HCT116 (cell line): ENCODE measurements at regions not wholly inside any gene's neighbourhood (a gene's known extent, or its start where the extent isn't known, plus 50 kb on each side); places are given as distances from the start of the nearest gene placed in this dataset.

ENCODE experiments used
- EGR1 ChIP-seq: IDR thresholded peaks from 2 replicates; pipeline ENCODE4 v1.6.1; 2012; ENCODE audit warnings: low read depth
- JUND ChIP-seq: IDR thresholded peaks from 2 replicates; pipeline ENCODE4 v1.6.1; 2012
- MAX ChIP-seq: IDR thresholded peaks from 2 replicates; pipeline ENCODE4 v1.6.1; 2012
- POLR2A ChIP-seq: IDR thresholded peaks from 2 replicates; pipeline ENCODE4 v1.7.0; 2011; ENCODE audit warnings: borderline replicate concordance; ENCODE audit not compliant: insufficient read depth, insufficient read length; ENCODE audit errors: extremely low read depth
- POLR2AphosphoS5 ChIP-seq: IDR thresholded peaks from 2 replicates; pipeline ENCODE4 v1.6.1; 2011; ENCODE audit warnings: mild to moderate bottlenecking, low read depth, low read length, moderate library complexity
- SP1 ChIP-seq: IDR thresholded peaks from 2 replicates; pipeline ENCODE4 v1.6.1; 2012; ENCODE audit warnings: low read depth
- TCF7L2 ChIP-seq: IDR thresholded peaks from 2 replicates; pipeline ENCODE4 v1.7.0; 2011; ENCODE audit warnings: borderline replicate concordance, inconsistent platforms; ENCODE audit not compliant: insufficient read depth, insufficient read length; ENCODE audit errors: extremely low read depth
- ZFX ChIP-seq: fragments of 450-650 bp; IDR thresholded peaks from 2 replicates; pipeline ENCODE4 v1.6.1; 2017
- TF ChIP-seq, protein P1 (sequence below), 3 experiments: fragments of 200-600 bp in 1 of 3; sonication (generic) in 1 of 3; IDR thresholded peaks in 2 of 3; conservative IDR thresholded peaks in 1 of 3; 2 replicates each; pipeline ENCODE4 v1.5.1; 2012 to 2017; ENCODE audit warnings: low read depth in 2 of 3, low read length in 2 of 3, antibody characterized with exemption in 1 of 3, borderline replicate concordance in 1 of 3, control low read depth in 1 of 3, mild to moderate bottlenecking in 1 of 3, mixed read lengths in 1 of 3, mixed run types in 1 of 3, moderate library complexity in 1 of 3; ENCODE audit not compliant: insufficient read depth in 1 of 3
- TF ChIP-seq, protein P2 (sequence below): IDR thresholded peaks from 2 replicates; pipeline ENCODE4 v1.6.1; 2012; ENCODE audit warnings: low read depth

DNA sequence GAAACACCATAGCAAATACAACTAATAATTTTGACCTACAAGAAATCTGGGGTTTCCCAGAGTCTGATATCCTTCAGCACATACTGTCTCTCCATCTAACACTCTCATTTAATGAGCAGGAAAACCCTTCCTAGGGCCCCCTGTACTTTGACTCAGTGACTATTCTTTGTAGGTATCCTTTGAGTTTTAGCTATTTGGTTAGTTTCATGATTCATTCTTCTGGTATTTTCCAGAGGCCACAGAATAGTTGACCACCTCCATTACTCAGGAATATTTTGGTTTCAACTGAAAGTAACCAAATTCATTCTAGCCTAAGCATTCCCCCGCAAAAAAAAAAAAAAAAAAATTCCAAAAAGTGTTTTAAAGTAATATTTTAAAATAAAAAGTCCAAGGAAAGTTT is 140.0 kb downstream of the IDS start:
- TF ChIP-seq, protein P1, sequence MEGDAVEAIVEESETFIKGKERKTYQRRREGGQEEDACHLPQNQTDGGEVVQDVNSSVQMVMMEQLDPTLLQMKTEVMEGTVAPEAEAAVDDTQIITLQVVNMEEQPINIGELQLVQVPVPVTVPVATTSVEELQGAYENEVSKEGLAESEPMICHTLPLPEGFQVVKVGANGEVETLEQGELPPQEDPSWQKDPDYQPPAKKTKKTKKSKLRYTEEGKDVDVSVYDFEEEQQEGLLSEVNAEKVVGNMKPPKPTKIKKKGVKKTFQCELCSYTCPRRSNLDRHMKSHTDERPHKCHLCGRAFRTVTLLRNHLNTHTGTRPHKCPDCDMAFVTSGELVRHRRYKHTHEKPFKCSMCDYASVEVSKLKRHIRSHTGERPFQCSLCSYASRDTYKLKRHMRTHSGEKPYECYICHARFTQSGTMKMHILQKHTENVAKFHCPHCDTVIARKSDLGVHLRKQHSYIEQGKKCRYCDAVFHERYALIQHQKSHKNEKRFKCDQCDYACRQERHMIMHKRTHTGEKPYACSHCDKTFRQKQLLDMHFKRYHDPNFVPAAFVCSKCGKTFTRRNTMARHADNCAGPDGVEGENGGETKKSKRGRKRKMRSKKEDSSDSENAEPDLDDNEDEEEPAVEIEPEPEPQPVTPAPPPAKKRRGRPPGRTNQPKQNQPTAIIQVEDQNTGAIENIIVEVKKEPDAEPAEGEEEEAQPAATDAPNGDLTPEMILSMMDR (IDR thresholded peaks at IDR 0.05 in 2 of 3, conservative IDR thresholded peaks at IDR 0.05 in 1 of 3; ENCODE audit: borderline replicate concordance in 1 of 3, insufficient read depth in 1 of 3, low read depth in 2 of 3, low read length in 2 of 3), result no peak
- TF ChIP-seq EGR1, result no peak
- no peak for TF ChIP-seq POLR2AphosphoS5
- TF ChIP-seq SP1, result no peak
- no peak for TF ChIP-seq POLR2A
- no peak for TF ChIP-seq TCF7L2
- TF ChIP-seq, protein P2, sequence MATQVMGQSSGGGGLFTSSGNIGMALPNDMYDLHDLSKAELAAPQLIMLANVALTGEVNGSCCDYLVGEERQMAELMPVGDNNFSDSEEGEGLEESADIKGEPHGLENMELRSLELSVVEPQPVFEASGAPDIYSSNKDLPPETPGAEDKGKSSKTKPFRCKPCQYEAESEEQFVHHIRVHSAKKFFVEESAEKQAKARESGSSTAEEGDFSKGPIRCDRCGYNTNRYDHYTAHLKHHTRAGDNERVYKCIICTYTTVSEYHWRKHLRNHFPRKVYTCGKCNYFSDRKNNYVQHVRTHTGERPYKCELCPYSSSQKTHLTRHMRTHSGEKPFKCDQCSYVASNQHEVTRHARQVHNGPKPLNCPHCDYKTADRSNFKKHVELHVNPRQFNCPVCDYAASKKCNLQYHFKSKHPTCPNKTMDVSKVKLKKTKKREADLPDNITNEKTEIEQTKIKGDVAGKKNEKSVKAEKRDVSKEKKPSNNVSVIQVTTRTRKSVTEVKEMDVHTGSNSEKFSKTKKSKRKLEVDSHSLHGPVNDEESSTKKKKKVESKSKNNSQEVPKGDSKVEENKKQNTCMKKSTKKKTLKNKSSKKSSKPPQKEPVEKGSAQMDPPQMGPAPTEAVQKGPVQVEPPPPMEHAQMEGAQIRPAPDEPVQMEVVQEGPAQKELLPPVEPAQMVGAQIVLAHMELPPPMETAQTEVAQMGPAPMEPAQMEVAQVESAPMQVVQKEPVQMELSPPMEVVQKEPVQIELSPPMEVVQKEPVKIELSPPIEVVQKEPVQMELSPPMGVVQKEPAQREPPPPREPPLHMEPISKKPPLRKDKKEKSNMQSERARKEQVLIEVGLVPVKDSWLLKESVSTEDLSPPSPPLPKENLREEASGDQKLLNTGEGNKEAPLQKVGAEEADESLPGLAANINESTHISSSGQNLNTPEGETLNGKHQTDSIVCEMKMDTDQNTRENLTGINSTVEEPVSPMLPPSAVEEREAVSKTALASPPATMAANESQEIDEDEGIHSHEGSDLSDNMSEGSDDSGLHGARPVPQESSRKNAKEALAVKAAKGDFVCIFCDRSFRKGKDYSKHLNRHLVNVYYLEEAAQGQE, result no peak
- no peak for TF ChIP-seq ZFX
- no peak for TF ChIP-seq JUND
- no peak for TF ChIP-seq MAX
